GM19099 (cell line): ENCODE measurements at regions not wholly inside any gene's neighbourhood (a gene's known extent, or its start where the extent isn't known, plus 50 kb on each side); places are given as distances from the start of the nearest gene placed in this dataset.

Experiments used
- POLR2A ChIP-seq: IDR thresholded peaks from 3 replicates; pipeline ENCODE4 v1.6.1; 2011; ENCODE audit warnings: low read depth; ENCODE audit not compliant: insufficient read length; ENCODE audit errors: extremely low read depth

- TF ChIP-seq POLR2A = no peak
Measured at GRCh38 chr6:156602066-156602385, 175.2 kb upstream of the ARID1B start.

- TF ChIP-seq POLR2A = no peak
Measured at GRCh38 chr6:156601152-156602065, 175.8 kb upstream of the ARID1B start.

DNA sequence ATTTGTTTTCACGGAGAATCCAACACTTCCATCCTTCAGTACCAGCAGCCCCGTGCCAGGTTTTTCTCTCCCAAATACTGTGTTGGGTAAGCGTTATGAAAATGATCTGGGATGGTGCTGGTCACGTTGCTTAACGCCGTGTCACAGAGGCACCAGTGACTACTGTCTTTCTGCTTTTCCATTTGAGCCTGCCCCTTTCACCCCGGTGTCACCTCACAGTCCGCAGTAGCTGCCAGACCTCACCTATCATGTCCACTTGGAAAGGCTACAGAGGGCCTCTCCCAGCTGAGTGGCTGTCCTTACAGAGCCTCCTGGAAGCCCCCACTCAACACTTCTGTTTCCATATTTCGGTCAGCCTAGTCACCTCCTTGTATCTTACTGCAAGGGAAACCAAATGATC is 176.5 kb upstream of the ARID1B start:
- TF ChIP-seq POLR2A = no peak

GRCh38 chr6:156599978-156600590 is 177.1 kb upstream of the ARID1B start:
- TF ChIP-seq POLR2A = no peak

DNA sequence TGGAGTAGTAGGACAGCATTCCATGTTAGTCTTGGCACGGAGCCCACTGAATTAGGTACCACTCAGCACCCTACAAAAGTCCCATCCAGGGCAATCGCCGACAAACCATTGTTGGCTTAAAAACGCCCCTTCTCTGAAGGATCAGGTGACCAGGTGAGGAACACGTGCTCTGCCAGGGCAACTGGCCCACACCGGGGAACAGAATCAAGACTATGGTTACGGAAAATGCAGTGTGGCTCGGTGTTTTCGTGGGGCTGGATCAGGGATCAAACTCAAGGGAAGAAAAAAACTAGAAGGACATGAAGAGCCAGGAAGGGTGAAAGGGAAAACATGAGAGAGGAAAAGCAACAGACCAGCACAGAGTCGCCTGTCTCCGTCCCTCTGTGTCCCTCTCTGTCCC is 177.8 kb upstream of the ARID1B start:
- TF ChIP-seq POLR2A = no peak

DNA sequence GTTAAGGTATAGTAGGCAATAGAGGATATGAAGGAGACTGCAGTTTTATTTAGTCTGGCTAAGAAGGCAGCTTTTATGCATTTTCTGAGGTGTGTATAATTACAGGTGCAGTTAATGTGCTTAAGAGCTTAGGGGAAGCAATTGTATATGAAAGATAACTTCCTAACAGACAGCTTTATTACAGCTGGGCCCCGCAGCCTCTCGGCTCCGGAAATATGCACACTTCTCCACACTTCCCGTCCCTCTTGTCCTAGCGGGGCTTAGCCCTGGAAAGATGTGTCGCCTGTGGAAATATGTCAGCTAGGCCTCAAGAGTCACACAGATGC is 178.4 kb upstream of the ARID1B start:
- no peak for TF ChIP-seq POLR2A

DNA sequence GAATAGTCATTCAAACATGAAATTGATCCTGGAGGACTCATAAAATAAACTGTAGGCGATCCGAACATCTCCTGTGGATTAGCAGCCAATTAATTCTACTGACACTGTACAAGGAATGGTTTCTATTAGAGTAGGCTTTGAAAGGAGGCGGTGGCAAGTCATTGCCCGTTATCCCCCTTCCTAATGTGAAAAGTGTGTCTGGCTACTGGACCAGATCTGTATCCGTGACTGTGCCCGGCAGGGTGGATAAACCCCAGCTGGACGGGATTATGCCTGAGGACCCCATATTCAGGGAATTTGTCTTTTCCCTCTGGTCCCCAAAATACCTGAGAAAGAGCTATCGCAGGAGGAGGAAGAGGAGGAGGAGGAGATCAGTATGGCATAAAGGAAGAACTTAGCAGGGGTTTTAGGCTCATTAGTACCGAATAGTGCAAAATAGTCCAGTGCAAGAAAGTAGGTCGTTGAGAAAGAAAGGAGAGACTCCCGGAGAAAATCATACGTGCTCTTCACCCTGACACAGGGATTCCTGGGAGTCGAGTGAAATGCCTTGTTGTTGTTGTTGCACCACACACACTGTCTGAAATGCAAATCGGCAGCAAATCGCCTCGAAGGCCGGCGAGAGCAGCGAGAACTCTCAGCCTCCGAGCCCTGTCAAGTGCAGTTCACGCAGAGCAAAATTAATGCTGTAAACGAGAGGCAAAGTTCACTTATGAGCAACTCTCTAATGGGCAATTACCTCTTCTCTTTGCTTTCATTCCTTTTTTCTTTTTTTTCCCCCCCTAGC is 178.9 kb upstream of the ARID1B start:
- TF ChIP-seq POLR2A = no peak

DNA sequence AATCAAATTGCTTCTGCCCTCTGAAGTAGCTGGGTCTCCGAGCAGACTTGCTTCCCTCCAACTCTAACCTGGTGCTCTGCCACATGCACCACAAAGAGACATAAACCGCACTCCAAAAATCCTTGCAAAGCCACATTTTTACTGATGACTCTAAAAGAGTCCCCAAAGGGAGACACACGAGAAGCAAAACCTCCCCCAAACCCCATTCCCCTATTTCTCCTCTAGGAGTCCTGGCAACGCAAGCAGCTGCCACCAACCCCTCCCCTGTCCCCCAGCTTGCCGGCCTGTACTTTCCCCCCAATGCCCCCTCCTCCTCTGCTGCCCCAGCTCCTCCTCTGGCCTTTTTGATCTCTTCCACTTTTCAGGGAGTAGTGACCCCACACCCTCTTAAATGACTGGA is 180.1 kb upstream of the ARID1B start:
- TF ChIP-seq POLR2A = no peak

- TF ChIP-seq POLR2A = no peak
Measured at GRCh38 chr6:156595476-156595875, 181.7 kb upstream of the ARID1B start.

DNA sequence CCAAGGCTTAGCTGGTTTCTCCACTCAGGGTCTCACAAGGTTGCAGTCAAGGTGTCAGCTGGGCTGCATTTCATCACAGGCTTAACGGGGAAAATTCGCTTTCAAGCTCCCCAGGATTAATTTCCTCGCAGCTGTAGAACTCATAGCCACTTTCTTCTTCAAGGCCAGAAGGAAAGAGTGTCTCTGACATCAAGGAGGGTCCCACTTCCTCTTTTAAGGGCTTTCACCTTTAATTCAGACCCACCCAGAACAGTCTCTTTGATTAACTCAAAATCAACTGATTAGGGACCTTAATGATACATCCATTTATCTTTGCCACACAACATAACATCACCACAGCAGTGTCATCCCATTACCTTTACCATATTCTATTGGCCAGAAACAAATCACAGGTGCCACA is 183.3 kb upstream of the ARID1B start:
- no peak for TF ChIP-seq POLR2A

- TF ChIP-seq POLR2A = no peak
Measured at GRCh38 chr6:156593127-156593526, 184.1 kb upstream of the ARID1B start.

DNA sequence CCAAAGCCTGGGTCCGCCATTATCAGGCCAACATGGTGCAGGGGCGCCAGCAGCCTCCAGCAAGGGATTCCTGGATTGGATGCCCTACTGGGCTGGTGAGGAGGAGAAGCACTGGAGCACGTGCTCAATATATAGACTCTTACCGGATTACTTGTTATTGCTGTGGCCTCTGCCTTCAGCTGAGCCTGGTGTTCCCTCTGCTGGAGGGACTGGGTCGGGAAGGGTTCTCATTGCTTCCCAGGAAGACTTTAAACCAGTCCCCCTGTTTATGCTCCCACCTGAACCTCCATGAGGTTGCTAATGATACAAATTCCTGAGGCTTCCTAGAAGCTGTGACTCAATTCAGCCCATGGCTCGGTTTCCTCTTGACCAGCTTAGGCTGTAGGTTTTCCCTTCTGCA is 186.7 kb upstream of the ARID1B start:
- no peak for TF ChIP-seq POLR2A

DNA sequence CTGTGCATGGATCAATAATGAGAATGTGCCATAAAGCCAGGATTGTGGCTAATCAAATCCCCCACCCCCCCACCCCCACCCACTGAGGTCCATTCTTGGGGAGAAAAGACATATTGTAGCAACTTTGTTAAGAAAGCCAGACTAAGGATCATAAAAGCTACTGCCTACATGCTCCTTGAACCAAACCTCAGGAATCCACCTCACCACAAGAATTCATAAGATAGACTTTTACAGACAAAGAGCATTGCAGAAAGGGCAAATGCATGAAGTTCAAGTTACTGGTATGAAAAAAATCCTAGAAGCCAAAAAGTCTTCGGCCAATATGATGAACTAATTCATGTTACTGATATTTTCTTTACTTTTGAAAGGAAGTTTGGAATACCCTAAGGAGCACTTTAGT is 187.9 kb upstream of the ARID1B start:
- no peak for TF ChIP-seq POLR2A

DNA sequence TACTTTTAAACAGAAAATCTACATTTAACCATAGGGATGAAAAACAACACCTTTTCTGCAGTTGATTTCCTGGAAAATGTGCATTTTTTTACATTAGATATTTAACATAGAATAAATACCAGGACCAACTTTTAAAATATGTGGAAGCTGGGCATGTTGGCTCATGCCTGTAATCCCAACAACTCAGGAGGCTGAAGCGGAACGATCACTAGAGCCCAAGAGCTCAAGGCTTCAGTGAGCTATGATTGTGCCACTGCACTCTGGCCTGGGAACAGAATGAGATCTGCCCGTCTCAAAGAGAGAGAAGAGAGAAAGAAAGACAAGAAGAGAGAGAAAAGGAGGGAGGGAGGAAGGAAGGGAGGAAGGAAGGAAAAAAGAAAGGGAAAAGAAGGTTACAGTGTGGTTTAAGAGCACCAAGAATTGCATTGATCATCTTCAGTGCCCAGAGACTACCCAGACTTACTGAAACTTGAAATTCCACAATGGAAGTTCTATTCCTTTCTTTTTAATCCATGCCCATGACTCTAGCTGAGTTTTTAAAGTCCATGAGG is 189.4 kb upstream of the ARID1B start:
- TF ChIP-seq POLR2A = no peak

DNA sequence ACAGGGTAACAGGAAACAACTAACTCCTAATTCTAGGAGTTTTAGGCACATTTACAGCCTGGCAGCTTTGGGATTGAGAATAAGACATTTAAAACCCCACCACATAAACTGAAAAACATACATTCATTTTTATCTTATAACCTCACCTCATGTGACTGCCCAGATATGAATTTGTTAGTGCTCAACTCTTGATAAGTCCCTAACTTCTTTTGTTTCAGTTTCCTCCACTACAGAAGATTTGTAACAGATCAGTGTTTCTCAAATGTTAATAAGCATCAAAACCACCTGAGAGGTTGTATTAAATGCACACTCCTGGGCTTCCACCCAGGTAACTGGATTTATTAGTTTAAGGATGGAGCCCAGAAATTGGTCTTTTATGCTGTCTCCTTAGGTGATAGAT is 190.1 kb upstream of the ARID1B start:
- TF ChIP-seq POLR2A = no peak

- TF ChIP-seq POLR2A = no peak
Measured at GRCh38 chr6:156585859-156586258, 191.3 kb upstream of the ARID1B start.
